CD14-positive monocyte (primary cell): ENCODE measurements at regions not wholly inside any gene's neighbourhood (a gene's known extent, or its start where the extent isn't known, plus 50 kb on each side); places are given as distances from the start of the nearest gene placed in this dataset.

Source experiments
- DNase-seq, 3 donors: peaks; one replicate each; pipeline ENCODE4 v3.0.0-alpha.2; 2011 to 2022
- H2AFZ ChIP-seq: 2 replicates; pipeline ENCODE4 v1.6.0; 2012; ENCODE audit warnings: mild to moderate bottlenecking, low read depth, low read length, inconsistent platforms; ENCODE audit not compliant: insufficient read depth, poor library complexity, severe bottlenecking
- H3K27ac ChIP-seq, 2 donors: 1 replicate in 1 of 2; 2 replicates in 1 of 2; pipeline ENCODE4 v1.5.1; 2012 to 2013; ENCODE audit warnings: low read length in 2 of 2, control low read depth in 1 of 2, inconsistent platforms in 1 of 2, low read depth in 1 of 2, mild to moderate bottlenecking in 1 of 2
- H3K27me3 ChIP-seq, 2 donors: one replicate each; pipeline versions ENCODE4 v1.6.0 to v1.6.1; 2011 to 2013; ENCODE audit warnings: low read length in 2 of 2; ENCODE audit not compliant: control insufficient read depth in 2 of 2, insufficient read depth in 2 of 2
- H3K36me3 ChIP-seq, 2 donors: replicated peaks in 1 of 2; 1 replicate in 1 of 2; 2 replicates in 1 of 2; pipeline versions ENCODE4 v1.5.1 to v1.6.1; 2012 to 2013; ENCODE audit warnings: low read length in 2 of 2, control low read depth in 1 of 2, inconsistent platforms in 1 of 2, mild to moderate bottlenecking in 1 of 2; ENCODE audit not compliant: insufficient read depth in 2 of 2, control insufficient read depth in 1 of 2
- H3K4me1 ChIP-seq, 2 donors: 1 replicate in 1 of 2; 2 replicates in 1 of 2; pipeline versions ENCODE4 v1.5.1 to v1.6.1; 2012 to 2013; ENCODE audit warnings: low read length in 2 of 2, control low read depth in 1 of 2, inconsistent platforms in 1 of 2, mild to moderate bottlenecking in 1 of 2, moderate library complexity in 1 of 2; ENCODE audit not compliant: insufficient read depth in 2 of 2, control insufficient read depth in 1 of 2
- H3K4me2 ChIP-seq: replicated peaks from 2 replicates; pipeline ENCODE3; 2012; ENCODE audit warnings: low read length, moderate library complexity, mild to moderate bottlenecking; ENCODE audit not compliant: poor library complexity, severe bottlenecking; ENCODE audit errors: extremely low read depth
- H3K4me3 ChIP-seq, 3 experiments: fragments of 200-600 bp in 1 of 3; sonication (generic) in 1 of 3; replicated peaks in 1 of 3; 1 replicate in 2 of 3; 2 replicates in 1 of 3; pipeline ENCODE4 v1.5.1; 2011 to 2013; ENCODE audit warnings: low read length in 3 of 3, mild to moderate bottlenecking in 3 of 3, control low read depth in 2 of 3, low read depth in 2 of 3, inconsistent platforms in 1 of 3, moderate library complexity in 1 of 3
- H3K79me2 ChIP-seq: 2 replicates; pipeline ENCODE4 v1.6.0; 2012; ENCODE audit warnings: mild to moderate bottlenecking, control low read depth, inconsistent platforms, low read length, moderate library complexity; ENCODE audit not compliant: insufficient read depth
- H3K9ac ChIP-seq: 2 replicates; pipeline ENCODE4 v1.6.0; 2017; ENCODE audit warnings: low read length, mild to moderate bottlenecking; ENCODE audit not compliant: insufficient read depth, poor library complexity, severe bottlenecking
- H3K9me3 ChIP-seq, 2 donors: replicated peaks in 1 of 2; 1 replicate in 1 of 2; 2 replicates in 1 of 2; pipeline versions ENCODE4 v1.5.1 to v1.6.1; 2012 to 2013; ENCODE audit warnings: low read length in 2 of 2, control low read depth in 1 of 2; ENCODE audit not compliant: control insufficient read depth in 1 of 2, insufficient read depth in 1 of 2
- H4K20me1 ChIP-seq: 2 replicates; pipeline ENCODE4 v1.6.0; 2012; ENCODE audit warnings: mild to moderate bottlenecking, low read length, control low read depth, moderate library complexity; ENCODE audit not compliant: insufficient read depth
- H3K27ac Mint-ChIP-seq, 7 donors: one replicate each; pipeline ENCODE4 v1.8.0; 2020; ENCODE audit warnings: mild to moderate bottlenecking in 7 of 7, mixed read lengths in 7 of 7, moderate library complexity in 6 of 7, inconsistent platforms in 2 of 7
- H3K27me3 Mint-ChIP-seq, 3 donors: one replicate each; pipeline ENCODE4 v1.8.0; 2021 to 2022; ENCODE audit warnings: low read depth in 3 of 3, mild to moderate bottlenecking in 3 of 3, mixed read lengths in 3 of 3, moderate library complexity in 3 of 3, inconsistent platforms in 1 of 3
- H3K36me3 Mint-ChIP-seq, 2 donors: one replicate each; pipeline ENCODE4 v1.8.0; 2020; ENCODE audit warnings: mixed read lengths in 2 of 2, inconsistent platforms in 1 of 2, mild to moderate bottlenecking in 1 of 2
- H3K4me1 Mint-ChIP-seq: one replicate; pipeline ENCODE4 v1.8.0; 2020; ENCODE audit warnings: mild to moderate bottlenecking, mixed read lengths
- H3K4me3 Mint-ChIP-seq, 2 donors: one replicate each; pipeline ENCODE4 v1.8.0; 2020; ENCODE audit warnings: mild to moderate bottlenecking in 2 of 2, mixed read lengths in 2 of 2, moderate library complexity in 1 of 2
- H3K9me3 Mint-ChIP-seq, 7 donors: one replicate each; pipeline ENCODE4 v1.8.0; 2020 to 2022; ENCODE audit warnings: mixed read lengths in 7 of 7, mild to moderate bottlenecking in 6 of 7, moderate library complexity in 6 of 7, inconsistent platforms in 2 of 7
- CTCF ChIP-seq: fragments of 200-600 bp; IDR thresholded peaks from one replicate; pipeline ENCODE4 v1.8.0; 2022; ENCODE audit warnings: antibody characterized with exemption, mild to moderate bottlenecking
- WGBS: methylation state at CpG from one replicate; pipeline ENCODE4 v1.1.5; 2013; ENCODE audit warnings: missing lambda C conversion rate; ENCODE audit not compliant: insufficient coverage; 5-methylcytosine and 5-hydroxymethylcytosine counted together
- intact Hi-C, 2 donors: fragments of 100-400 bp; cut with micrococcal nuclease; formaldehyde crosslinking; loops; one replicate each; pipeline versions ENCODE4 v1.15.0 to v1.15.1; 2023

DNA sequence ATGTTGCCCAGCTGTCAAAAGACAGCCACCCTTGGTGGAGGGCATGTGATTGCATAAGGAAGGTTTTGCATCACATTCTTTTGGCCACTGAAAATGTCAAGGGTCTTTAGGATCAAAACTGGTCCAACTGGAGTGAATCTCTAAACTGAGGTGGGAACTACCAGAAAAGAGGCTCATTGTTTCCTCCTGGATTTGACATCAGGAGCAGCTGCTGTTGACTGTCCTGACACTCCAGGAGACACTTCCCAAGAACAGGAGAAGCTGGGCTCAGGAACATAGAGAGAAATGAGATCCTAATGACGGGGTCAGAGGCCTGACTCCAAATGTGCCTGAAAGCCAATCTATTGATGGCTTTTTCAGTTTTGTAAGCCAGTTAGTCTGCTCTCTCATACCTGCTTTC, 105.3 kb upstream of the LRIG1 start:
- no peak for DNase-seq
- intact Hi-C loops: no loop called here
- H3K4me3 ChIP-seq: no peak overlapping the region
- H3K4me1 ChIP-seq: no peaks in the 10 kb centered on the region
- H3K9ac ChIP-seq: no peak overlapping the region
- Mint-ChIP-seq H3K27ac (no peak overlapping the region), H3K36me3 (no peaks in the 10 kb centered on the region), H3K4me3 (no peak overlapping the region), H3K9me3 (peaks cover 0 to 5% (median 0%) of the 10 kb centered on the region in 7 donors), H3K27me3 (peaks cover 4 to 6% (median 4%) of the 10 kb centered on the region in 3 donors), H3K4me1 (peaks cover 4% of the 10 kb centered on the region)
- H2AFZ ChIP-seq: no peak overlapping the region
- no peak overlapping the region for H3K27ac ChIP-seq
- H3K4me2 ChIP-seq: no peak overlapping the region
- H4K20me1 ChIP-seq: no peaks in the 10 kb centered on the region
- no peaks in the 10 kb centered on the region for H3K79me2 ChIP-seq
- H3K9me3 ChIP-seq: no peaks in the 10 kb centered on the region
- TF ChIP-seq CTCF: no peak
- WGBS: no CpG with 5 or more reads among the region's 1 CpG
- H3K27me3 ChIP-seq: no peaks in the 10 kb centered on the region
- no peaks in the 10 kb centered on the region for H3K36me3 ChIP-seq

DNA sequence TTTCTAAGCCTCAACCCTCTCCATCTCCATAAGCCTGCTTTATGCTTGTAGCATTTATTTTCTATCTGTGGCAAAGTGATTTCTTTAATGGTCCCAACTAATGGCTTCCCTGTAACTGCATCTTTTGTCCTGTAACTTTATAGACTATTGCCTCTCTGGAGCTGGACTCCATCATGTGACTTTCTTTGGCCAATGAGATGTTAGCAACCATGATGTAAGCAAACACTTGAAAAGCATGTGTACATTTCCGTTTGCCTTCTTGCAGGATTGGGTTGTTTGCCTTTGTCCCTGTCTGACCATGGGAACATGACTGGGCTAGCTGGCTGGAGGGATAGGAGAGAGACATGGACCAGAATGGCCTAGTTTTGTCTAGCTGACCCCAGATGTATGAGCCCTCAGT, 106.0 kb upstream of the LRIG1 start:
- Histone ChIP-seq H3K4me3 (no peak overlapping the region), H3K9ac (no peak overlapping the region), H3K27ac (no peak overlapping the region), H3K4me2 (no peak overlapping the region), H3K4me1 (no peaks in the 10 kb centered on the region), H3K79me2 (no peaks in the 10 kb centered on the region), H3K36me3 (no peaks in the 10 kb centered on the region), H3K27me3 (no peaks in the 10 kb centered on the region), H4K20me1 (no peaks in the 10 kb centered on the region), H3K9me3 (no peaks in the 10 kb centered on the region), H2AFZ (no peak overlapping the region)
- Mint-ChIP-seq H3K27me3 (peaks cover 1 to 4% (median 3%) of the 10 kb centered on the region in 3 donors), H3K4me1 (peaks cover 4% of the 10 kb centered on the region), H3K4me3 (no peak overlapping the region), H3K27ac (no peak overlapping the region), H3K36me3 (no peaks in the 10 kb centered on the region), H3K9me3 (peaks cover 0 to 5% (median 0%) of the 10 kb centered on the region in 7 donors)
- DNase-seq: no peak
- TF ChIP-seq CTCF: no peak
- intact Hi-C loops: no loop called here
- WGBS: 100% methylated on average over 1 of the region's 1 CpG
